ENCODE measurements at regions not wholly inside any gene's neighbourhood (a gene's known extent, or its start where the extent isn't known, plus 50 kb on each side); places are given as distances from the start of the nearest gene placed in this dataset.

GRCh38 chr7:120165227-120165626 is 107.7 kb upstream of the KCND2 start:
- no peak for ATAC-seq
- TF ChIP-seq ZNF70 (CRISPR knock-in tag; IDR thresholded peaks at IDR 0.05) (no peak), SNAI2 (CRISPR knock-in tag; IDR thresholded peaks at IDR 0.05) (no peak), ARNTL (CRISPR knock-in tag; IDR thresholded peaks at IDR 0.05; ENCODE audit: borderline replicate concordance, low read depth) (no peak), ZFP3 (CRISPR knock-in tag; IDR thresholded peaks at IDR 0.05) (no peak), OSR1 (CRISPR knock-in tag; IDR thresholded peaks at IDR 0.05) (no peak), GLIS3 (CRISPR knock-in tag; IDR thresholded peaks at IDR 0.05) (no peak), TCF4 (CRISPR knock-in tag; IDR thresholded peaks at IDR 0.05; ENCODE audit: borderline replicate concordance) (no peak), ZNF8 (CRISPR knock-in tag; IDR thresholded peaks at IDR 0.05) (no peak), BACH2 (CRISPR knock-in tag; IDR thresholded peaks at IDR 0.05; ENCODE audit: borderline replicate concordance) (no peak), PPARA (CRISPR knock-in tag; IDR thresholded peaks at IDR 0.05; ENCODE audit: borderline replicate concordance) (no peak), ISL1 (CRISPR knock-in tag; IDR thresholded peaks at IDR 0.05) (no peak), PATZ1 (CRISPR knock-in tag; IDR thresholded peaks at IDR 0.05; ENCODE audit: borderline replicate concordance) (no peak), ZC3H10 (CRISPR knock-in tag; IDR thresholded peaks at IDR 0.05) (no peak), TOX (CRISPR knock-in tag; IDR thresholded peaks at IDR 0.05; ENCODE audit: borderline replicate concordance) (no peak)
- TF ChIP-seq, protein P1, sequence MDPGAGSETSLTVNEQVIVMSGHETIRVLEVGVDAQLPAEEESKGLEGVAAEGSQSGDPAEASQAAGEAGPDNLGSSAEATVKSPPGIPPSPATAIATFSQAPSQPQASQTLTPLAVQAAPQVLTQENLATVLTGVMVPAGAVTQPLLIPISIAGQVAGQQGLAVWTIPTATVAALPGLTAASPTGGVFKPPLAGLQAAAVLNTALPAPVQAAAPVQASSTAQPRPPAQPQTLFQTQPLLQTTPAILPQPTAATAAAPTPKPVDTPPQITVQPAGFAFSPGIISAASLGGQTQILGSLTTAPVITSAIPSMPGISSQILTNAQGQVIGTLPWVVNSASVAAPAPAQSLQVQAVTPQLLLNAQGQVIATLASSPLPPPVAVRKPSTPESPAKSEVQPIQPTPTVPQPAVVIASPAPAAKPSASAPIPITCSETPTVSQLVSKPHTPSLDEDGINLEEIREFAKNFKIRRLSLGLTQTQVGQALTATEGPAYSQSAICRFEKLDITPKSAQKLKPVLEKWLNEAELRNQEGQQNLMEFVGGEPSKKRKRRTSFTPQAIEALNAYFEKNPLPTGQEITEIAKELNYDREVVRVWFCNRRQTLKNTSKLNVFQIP (CRISPR knock-in tag; IDR thresholded peaks at IDR 0.05; ENCODE audit: borderline replicate concordance, low read depth), result no peak

DNA sequence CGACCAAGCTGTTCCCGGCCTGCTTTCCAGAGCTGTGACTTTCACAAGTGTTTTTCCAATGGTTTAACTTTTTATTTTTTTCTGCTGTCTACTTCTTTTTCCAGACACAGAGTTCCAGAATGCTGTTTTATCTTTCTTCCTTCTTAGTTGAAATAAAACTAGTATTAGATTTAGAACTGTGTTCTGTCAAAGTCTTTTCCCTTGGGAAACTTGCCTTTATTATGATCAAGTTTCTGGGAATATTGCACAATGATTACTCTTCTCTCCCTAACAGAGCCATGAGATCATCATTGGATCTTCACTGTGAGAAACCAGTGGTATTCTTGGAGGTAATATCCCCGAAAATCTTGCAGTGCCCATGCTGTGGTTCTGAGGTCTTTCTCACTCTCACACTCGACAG is 104.9 kb upstream of the KCND2 start:
- ATAC-seq, result no peak

More for the DNA sequence above, 104.9 kb upstream of the KCND2 start:
- TF ChIP-seq ARNTL (CRISPR knock-in tag; IDR thresholded peaks at IDR 0.05; ENCODE audit: borderline replicate concordance, low read depth) (no peak), ZFP3 (CRISPR knock-in tag; IDR thresholded peaks at IDR 0.05) (no peak), ZNF8 (CRISPR knock-in tag; IDR thresholded peaks at IDR 0.05) (no peak), ZC3H10 (CRISPR knock-in tag; IDR thresholded peaks at IDR 0.05) (no peak), PATZ1 (CRISPR knock-in tag; IDR thresholded peaks at IDR 0.05; ENCODE audit: borderline replicate concordance) (no peak), ZNF70 (CRISPR knock-in tag; IDR thresholded peaks at IDR 0.05) (no peak)
- TF ChIP-seq, protein P2, sequence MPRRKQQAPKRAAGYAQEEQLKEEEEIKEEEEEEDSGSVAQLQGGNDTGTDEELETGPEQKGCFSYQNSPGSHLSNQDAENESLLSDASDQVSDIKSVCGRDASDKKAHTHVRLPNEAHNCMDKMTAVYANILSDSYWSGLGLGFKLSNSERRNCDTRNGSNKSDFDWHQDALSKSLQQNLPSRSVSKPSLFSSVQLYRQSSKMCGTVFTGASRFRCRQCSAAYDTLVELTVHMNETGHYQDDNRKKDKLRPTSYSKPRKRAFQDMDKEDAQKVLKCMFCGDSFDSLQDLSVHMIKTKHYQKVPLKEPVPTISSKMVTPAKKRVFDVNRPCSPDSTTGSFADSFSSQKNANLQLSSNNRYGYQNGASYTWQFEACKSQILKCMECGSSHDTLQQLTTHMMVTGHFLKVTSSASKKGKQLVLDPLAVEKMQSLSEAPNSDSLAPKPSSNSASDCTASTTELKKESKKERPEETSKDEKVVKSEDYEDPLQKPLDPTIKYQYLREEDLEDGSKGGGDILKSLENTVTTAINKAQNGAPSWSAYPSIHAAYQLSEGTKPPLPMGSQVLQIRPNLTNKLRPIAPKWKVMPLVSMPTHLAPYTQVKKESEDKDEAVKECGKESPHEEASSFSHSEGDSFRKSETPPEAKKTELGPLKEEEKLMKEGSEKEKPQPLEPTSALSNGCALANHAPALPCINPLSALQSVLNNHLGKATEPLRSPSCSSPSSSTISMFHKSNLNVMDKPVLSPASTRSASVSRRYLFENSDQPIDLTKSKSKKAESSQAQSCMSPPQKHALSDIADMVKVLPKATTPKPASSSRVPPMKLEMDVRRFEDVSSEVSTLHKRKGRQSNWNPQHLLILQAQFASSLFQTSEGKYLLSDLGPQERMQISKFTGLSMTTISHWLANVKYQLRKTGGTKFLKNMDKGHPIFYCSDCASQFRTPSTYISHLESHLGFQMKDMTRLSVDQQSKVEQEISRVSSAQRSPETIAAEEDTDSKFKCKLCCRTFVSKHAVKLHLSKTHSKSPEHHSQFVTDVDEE (CRISPR knock-in tag; IDR thresholded peaks at IDR 0.05), result no peak
- TF ChIP-seq, protein P3, sequence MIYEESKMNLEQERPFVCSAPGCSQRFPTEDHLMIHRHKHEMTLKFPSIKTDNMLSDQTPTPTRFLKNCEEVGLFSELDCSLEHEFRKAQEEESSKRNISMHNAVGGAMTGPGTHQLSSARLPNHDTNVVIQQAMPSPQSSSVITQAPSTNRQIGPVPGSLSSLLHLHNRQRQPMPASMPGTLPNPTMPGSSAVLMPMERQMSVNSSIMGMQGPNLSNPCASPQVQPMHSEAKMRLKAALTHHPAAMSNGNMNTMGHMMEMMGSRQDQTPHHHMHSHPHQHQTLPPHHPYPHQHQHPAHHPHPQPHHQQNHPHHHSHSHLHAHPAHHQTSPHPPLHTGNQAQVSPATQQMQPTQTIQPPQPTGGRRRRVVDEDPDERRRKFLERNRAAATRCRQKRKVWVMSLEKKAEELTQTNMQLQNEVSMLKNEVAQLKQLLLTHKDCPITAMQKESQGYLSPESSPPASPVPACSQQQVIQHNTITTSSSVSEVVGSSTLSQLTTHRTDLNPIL (CRISPR knock-in tag; IDR thresholded peaks at IDR 0.05; ENCODE audit: low read depth), result no peak

All from SK-N-SH treated with all-trans-retinoic acid at 6 μM for 48 hours (cell line).